GM20000 (cell line): ENCODE measurements at regions not wholly inside any gene's neighbourhood (a gene's known extent, or its start where the extent isn't known, plus 50 kb on each side); places are given as distances from the start of the nearest gene placed in this dataset.
A peak's percentile ranks its signal among the peaks of the same experiment; 100 is the strongest.
"Not testable (repeated sequence)": the region's sequence is repeated elsewhere in the genome, so short reads cannot be mapped to it uniquely, and the experiment has no call there.

Experiments
- DNase-seq: peaks from one replicate; pipeline ENCODE4 v3.0.0; 2012; ENCODE audit warnings: low spot score
- CTCF ChIP-seq: IDR thresholded peaks from 2 replicates; pipeline ENCODE4 v1.5.1; 2012; ENCODE audit warnings: mild to moderate bottlenecking, control low read depth; ENCODE audit errors: extremely low read depth, missing control alignments

GRCh38 chr13:81172603-81173002 lies 831.7 kb upstream of the SPRY2 start:
- DNase-seq: no peak
- TF ChIP-seq CTCF: no peak

- peak; percentile 20 for TF ChIP-seq CTCF
- peak; percentile 8 for DNase-seq
Measured at GRCh38 chr13:81171065-81171647, 830.2 kb upstream of the SPRY2 start.

DNA sequence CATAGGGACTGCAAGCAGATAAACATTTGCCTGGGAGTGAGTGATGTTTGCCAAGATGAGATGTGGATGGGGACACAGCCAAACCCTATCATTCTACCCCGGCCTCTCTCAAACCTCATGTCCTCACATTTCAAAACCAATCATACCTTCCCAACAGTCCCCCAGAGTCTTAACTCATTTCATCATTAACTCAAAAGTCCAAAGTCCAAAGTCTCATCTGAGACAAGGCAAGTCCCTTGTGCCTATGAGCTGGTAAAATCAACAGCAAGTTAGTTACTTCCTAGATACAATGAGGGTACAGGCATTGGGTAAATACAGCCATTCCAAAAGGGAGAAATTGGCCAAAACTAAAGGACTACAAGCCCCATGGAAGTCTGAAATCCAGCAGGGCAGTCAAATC lies 822.9 kb upstream of the SPRY2 start:
- DNase-seq: not testable (repeated sequence)

DNA sequence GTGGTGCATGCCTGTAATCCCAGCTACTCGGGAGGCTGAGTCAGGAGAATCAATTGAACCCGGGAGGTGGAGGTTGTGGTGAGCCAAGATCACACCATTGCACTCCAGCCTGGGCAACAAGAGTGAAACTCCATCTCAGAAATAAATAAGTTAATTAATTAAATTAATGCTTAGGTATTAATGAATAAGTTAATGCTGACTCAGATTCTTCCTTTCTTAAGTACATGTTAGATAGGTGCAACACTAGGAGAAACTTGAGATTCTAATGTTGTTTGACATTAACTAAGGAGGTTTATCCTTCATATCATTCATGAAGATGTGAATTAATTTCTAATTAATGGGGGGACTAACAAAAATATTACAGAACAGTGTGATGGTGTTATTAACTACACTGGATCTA lies 812.6 kb upstream of the SPRY2 start:
- no peak for DNase-seq
- no peak for TF ChIP-seq CTCF

DNA sequence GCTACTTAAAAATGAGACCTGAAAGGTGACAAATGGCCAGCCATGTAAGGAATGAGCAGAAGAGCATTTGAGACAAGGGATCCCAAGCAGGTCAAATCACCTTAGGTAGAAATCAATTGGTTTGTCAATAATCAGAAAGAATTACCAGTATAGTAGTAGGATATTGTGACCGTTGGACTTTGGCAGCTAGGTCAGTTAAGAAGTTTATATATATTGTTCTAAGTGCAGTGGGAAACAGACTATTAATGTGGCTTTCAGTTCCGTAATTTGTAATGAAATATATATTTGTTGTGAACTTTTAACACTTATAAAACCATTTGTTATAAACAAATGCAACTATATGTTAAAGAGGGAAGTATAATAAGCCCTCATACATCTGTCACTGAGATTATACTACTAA lies 807.9 kb upstream of the SPRY2 start:
- DNase-seq: no peak
- TF ChIP-seq CTCF: no peak

GRCh38 chr13:81146576-81146975 lies 805.6 kb upstream of the SPRY2 start:
- not testable (repeated sequence) for DNase-seq

GRCh38 chr13:81142306-81142999 lies 801.5 kb upstream of the SPRY2 start:
- DNase-seq: no peak
- no peak for TF ChIP-seq CTCF

- no peak for TF ChIP-seq CTCF
Measured at GRCh38 chr13:81140675-81141074, 799.7 kb upstream of the SPRY2 start.

DNA sequence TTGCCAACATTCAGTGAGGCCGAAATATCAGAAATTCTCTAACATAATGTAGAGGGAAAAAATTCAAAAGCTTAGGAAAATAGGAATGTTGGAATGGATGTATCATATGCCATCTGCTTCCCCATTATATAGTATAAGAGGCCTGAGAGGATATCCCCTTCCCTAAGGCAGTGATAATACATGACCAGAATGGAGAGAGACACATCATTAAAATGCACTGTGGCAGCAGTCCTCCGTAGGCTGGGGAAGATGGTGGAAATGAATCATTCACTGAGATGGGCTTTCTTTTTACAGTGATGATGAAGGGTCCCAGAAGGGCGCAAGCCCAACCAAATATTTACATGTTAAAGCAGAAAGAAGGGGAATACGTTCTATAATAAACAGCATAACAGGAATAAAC lies 799.1 kb upstream of the SPRY2 start:
- no peak for TF ChIP-seq CTCF
- DNase-seq: no peak

More at GRCh38 chr13:81140675-81141074, 799.7 kb upstream of the SPRY2 start:
- DNase-seq: no peak
